Fibroblast of skin of left quadriceps (primary cell): ENCODE measurements at regions not wholly inside any gene's neighbourhood (a gene's known extent, or its start where the extent isn't known, plus 50 kb on each side); places are given as distances from the start of the nearest gene placed in this dataset.
"Not testable (repeated sequence)": the region's sequence is repeated elsewhere in the genome, so short reads cannot be mapped to it uniquely, and the experiment has no call there.

Source experiments
- DNase-seq, 2 experiments: peaks; one replicate each; pipeline ENCODE4 v3.0.0-alpha.2; 2013; ENCODE audit warnings: low read depth in 2 of 2

- no peak for DNase-seq
Measured at GRCh38 chrX:4570151-4570550, 856.7 kb upstream of the PRKX start.

- no peak for DNase-seq
Measured at GRCh38 chrX:4560192-4560591, 846.7 kb upstream of the PRKX start.

GRCh38 chrX:4550018-4550417 lies 836.6 kb upstream of the PRKX start:
- no peak for DNase-seq

- DNase-seq, result peak; percentile 4 to 5
Measured at GRCh38 chrX:4547213-4547836, 833.9 kb upstream of the PRKX start.

- DNase-seq, result not testable (repeated sequence)
Measured at GRCh38 chrX:4546178-4546577, 832.7 kb upstream of the PRKX start.

GRCh38 chrX:4528247-4528646 lies 814.8 kb upstream of the PRKX start:
- no peak for DNase-seq

- no peak for DNase-seq
Measured at GRCh38 chrX:4485912-4486311, 772.5 kb upstream of the PRKX start.

- no peak for DNase-seq
Measured at GRCh38 chrX:4484266-4484665, 770.8 kb upstream of the PRKX start.

GRCh38 chrX:4451591-4451990 lies 738.1 kb upstream of the PRKX start:
- no peak for DNase-seq

GRCh38 chrX:4450177-4450576 lies 736.7 kb upstream of the PRKX start:
- no peak for DNase-seq

GRCh38 chrX:4435905-4436304 lies 722.5 kb upstream of the PRKX start:
- DNase-seq, result no peak

- DNase-seq, result no peak
Measured at GRCh38 chrX:4397471-4397870, 684.0 kb upstream of the PRKX start.

- no peak for DNase-seq
Measured at GRCh38 chrX:4382273-4382672, 668.8 kb upstream of the PRKX start.

- DNase-seq, result no peak
Measured at GRCh38 chrX:4380710-4381109, 667.3 kb upstream of the PRKX start.

- DNase-seq, result no peak
Measured at GRCh38 chrX:4379071-4379470, 665.6 kb upstream of the PRKX start.

GRCh38 chrX:4373791-4374190 lies 660.3 kb upstream of the PRKX start:
- no peak for DNase-seq

GRCh38 chrX:4358577-4358976 lies 645.1 kb upstream of the PRKX start:
- no peak for DNase-seq

GRCh38 chrX:4322916-4323315 lies 609.5 kb upstream of the PRKX start:
- no peak for DNase-seq

GRCh38 chrX:4320436-4320947 lies 607.0 kb upstream of the PRKX start:
- DNase-seq, result no peak

GRCh38 chrX:4315891-4316290 lies 602.4 kb upstream of the PRKX start:
- DNase-seq, result no peak

- DNase-seq, result no peak
Measured at GRCh38 chrX:4314586-4314985, 601.1 kb upstream of the PRKX start.

- DNase-seq, result no peak
Measured at GRCh38 chrX:4277122-4277521, 563.7 kb upstream of the PRKX start.

- no peak for DNase-seq
Measured at GRCh38 chrX:4268676-4269075, 555.2 kb upstream of the PRKX start.

GRCh38 chrX:4265036-4265435 lies 551.6 kb upstream of the PRKX start:
- DNase-seq, result no peak
